ENCODE measurements at regions not wholly inside any gene's neighbourhood (a gene's known extent, or its start where the extent isn't known, plus 50 kb on each side); places are given as distances from the start of the nearest gene placed in this dataset.

DNA sequence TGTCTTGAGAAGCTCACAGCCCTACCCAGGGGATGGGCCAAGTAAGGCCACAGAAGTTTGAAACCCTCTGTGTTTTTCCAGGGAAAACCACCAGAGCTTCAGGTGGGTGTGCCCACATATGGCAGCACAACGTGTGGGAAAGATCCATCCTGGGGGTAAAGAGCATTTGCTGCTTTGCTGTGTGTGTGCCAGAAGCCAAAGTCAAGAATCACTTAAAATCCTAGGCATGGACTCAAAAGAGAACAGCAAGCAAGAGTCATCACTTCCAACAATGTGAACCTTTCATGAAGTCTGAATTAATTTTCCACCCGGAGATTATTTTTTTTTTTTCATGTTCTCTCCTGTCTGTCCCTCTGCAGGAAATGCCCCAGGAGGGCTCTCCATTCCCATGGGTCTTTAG lies 308.2 kb upstream of the SGK1 start:
- no peak overlapping the region for H3K4me3 ChIP-seq (ENCODE audit: low read depth, low read length)
- ChIA-PET CTCF (no interaction called here), POLR2A (no interaction called here)
- H3K36me3 ChIP-seq (ENCODE audit: control insufficient read depth, insufficient read depth, low read length): no peaks in the 10 kb centered on the region
- no peak for DNase-seq (ENCODE audit: low read depth)
- TF ChIP-seq, protein P1, sequence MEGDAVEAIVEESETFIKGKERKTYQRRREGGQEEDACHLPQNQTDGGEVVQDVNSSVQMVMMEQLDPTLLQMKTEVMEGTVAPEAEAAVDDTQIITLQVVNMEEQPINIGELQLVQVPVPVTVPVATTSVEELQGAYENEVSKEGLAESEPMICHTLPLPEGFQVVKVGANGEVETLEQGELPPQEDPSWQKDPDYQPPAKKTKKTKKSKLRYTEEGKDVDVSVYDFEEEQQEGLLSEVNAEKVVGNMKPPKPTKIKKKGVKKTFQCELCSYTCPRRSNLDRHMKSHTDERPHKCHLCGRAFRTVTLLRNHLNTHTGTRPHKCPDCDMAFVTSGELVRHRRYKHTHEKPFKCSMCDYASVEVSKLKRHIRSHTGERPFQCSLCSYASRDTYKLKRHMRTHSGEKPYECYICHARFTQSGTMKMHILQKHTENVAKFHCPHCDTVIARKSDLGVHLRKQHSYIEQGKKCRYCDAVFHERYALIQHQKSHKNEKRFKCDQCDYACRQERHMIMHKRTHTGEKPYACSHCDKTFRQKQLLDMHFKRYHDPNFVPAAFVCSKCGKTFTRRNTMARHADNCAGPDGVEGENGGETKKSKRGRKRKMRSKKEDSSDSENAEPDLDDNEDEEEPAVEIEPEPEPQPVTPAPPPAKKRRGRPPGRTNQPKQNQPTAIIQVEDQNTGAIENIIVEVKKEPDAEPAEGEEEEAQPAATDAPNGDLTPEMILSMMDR (IDR thresholded peaks at IDR 0.05; ENCODE audit: insufficient read depth, low read depth, low read length): no peak
- H3K27me3 ChIP-seq (ENCODE audit: control insufficient read depth, insufficient read depth, low read length): no peaks in the 10 kb centered on the region; the same call in none of the 2 replicates

DNA sequence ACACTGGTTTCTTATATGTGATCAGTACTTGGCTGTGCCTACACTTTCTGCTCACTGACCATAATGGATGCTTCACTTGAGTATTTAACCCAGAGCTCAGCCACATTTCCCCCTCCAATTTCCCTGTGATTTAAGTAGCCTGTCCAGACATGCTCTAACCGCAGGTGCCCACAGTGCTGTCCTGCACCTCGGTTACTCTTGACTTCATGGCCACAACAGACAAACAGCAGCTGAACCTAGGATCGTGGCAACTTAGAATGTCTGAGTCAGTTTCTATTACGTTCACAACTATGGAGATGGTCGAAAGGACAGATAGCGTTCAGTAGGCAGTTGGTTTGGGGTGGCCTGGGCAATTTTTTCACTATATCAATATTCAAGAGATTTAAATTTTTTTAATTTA lies 306.9 kb upstream of the SGK1 start:
- Histone ChIP-seq H3K4me3 (ENCODE audit: low read depth, low read length) (no peak overlapping the region), H3K36me3 (ENCODE audit: control insufficient read depth, insufficient read depth, low read length) (no peaks in the 10 kb centered on the region), H3K27me3 (ENCODE audit: control insufficient read depth, insufficient read depth, low read length) (no peaks in the 10 kb centered on the region; the same call in none of the 2 replicates)
- DNase-seq (ENCODE audit: low read depth): no peak
- CTCF ChIA-PET: interaction anchor here (1.0 to 2.0 kb wide), 4 partner anchors 10 to 432 kb away, joined by 3 to 6 read pairs (median 4); no protein-coding TSS in a partner anchor
- POLR2A ChIA-PET: no interaction called here
- TF ChIP-seq, protein P1 (IDR thresholded peaks at IDR 0.05; ENCODE audit: insufficient read depth, low read depth, low read length): no peak

DNA sequence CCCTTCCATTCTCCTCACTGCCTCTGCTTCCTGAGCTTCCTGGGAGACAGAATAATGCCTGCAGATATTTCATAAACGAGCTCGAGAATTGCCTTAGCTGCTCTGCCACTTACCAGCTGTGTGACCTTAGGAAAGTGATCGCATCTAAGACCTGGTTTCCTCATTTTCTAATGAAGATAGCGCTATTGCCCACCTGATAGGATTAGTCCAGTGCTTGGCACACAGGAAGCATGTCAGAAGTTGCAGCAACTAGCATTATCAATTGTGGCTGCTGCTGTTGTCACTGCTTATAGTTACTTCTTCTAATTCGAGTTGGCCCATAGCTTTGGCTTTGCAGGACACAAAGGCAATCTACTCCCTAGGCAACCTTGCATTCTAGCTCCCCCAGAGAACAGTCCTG lies 305.5 kb upstream of the SGK1 start:
- no peaks in the 10 kb centered on the region; the same call in none of the 2 replicates for H3K27me3 ChIP-seq (ENCODE audit: control insufficient read depth, insufficient read depth, low read length)
- ChIA-PET POLR2A (no interaction called here), CTCF (interaction anchor here (0.6 to 2.0 kb wide), 10 partner anchors 11 to 633 kb away, joined by 3 to 6 read pairs (median 3); no protein-coding TSS in a partner anchor)
- no peak for DNase-seq (ENCODE audit: low read depth)
- no peak overlapping the region for H3K4me3 ChIP-seq (ENCODE audit: low read depth, low read length)
- TF ChIP-seq, protein P1 (IDR thresholded peaks at IDR 0.05; ENCODE audit: insufficient read depth, low read depth, low read length): no peak
- H3K36me3 ChIP-seq (ENCODE audit: control insufficient read depth, insufficient read depth, low read length): no peaks in the 10 kb centered on the region

DNA sequence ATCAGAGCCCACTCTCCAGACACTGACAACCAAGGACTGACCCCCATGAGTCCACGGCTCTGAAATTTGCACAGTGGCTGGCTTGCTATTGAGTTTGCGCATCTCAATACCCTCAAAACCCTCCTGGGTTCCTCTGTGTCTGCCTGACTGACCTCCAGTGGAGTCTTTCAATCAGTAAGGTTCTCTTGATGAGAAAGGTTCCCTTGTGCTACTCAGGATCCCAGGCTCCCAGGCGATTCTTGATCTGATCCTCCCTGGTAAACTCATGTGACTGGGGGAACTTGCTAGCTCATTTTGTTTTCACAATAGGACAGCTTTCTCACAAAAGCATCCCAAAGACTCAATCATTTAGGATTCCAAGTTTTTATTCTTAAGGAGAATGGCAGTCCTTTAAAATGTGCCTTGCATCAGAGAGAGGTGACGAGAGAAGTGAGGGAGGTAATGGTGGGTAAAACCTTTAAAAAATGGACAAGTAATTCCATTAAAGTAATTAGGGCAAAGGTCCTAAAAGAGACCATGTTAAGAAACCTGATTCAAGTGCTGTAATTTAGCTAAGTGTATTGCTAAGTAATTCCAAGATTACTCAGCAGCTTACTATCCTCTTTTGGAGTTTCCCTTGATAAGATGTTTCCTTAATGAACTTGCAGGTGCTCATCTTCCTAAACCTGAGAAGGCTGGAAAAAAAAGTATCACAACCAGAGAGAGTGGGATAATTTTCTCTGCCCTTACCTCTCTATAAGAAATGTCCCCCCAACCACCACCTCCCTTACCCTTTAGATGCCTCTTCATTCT lies 304.7 kb upstream of the SGK1 start:
- no peaks in the 10 kb centered on the region; the same call in none of the 2 replicates for H3K27me3 ChIP-seq (ENCODE audit: control insufficient read depth, insufficient read depth, low read length)
- TF ChIP-seq, protein P1 (IDR thresholded peaks at IDR 0.05; ENCODE audit: insufficient read depth, low read depth, low read length): no peak
- POLR2A ChIA-PET: no interaction called here
- H3K36me3 ChIP-seq (ENCODE audit: control insufficient read depth, insufficient read depth, low read length): no peaks in the 10 kb centered on the region
- H3K4me3 ChIP-seq (ENCODE audit: low read depth, low read length): no peak overlapping the region
- DNase-seq (ENCODE audit: low read depth): no peak
- CTCF ChIA-PET: interaction anchor here (0.6 to 2.0 kb wide), 5 partner anchors 13 to 632 kb away, joined by 3 to 6 read pairs (median 3); no protein-coding TSS in a partner anchor

DNA sequence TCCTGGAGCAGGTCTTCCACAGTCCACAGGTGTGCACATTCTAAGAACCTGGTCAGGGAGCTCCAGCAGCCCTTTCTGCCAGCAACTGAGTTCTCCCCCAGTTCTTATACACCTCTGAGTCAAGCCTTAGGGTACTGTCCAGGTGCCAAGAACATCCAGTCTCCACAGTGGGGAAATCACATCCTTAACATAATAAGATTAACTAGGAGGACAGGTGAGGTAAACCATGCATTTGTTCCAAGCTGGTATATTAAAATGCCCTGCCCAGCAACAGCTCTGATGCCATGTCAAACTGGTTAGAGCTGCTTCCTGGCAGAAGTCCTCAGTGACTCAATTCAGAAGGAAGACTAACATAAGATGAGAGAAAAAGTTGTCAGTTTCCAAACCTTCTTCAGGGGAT lies 303.9 kb upstream of the SGK1 start:
- Histone ChIP-seq H3K4me3 (ENCODE audit: low read depth, low read length) (no peak overlapping the region), H3K27me3 (ENCODE audit: control insufficient read depth, insufficient read depth, low read length) (no peaks in the 10 kb centered on the region; the same call in none of the 2 replicates), H3K36me3 (ENCODE audit: control insufficient read depth, insufficient read depth, low read length) (no peaks in the 10 kb centered on the region)
- TF ChIP-seq, protein P1 (IDR thresholded peaks at IDR 0.05; ENCODE audit: insufficient read depth, low read depth, low read length): no peak
- CTCF ChIA-PET: interaction anchor here (0.6 to 1.2 kb wide), 2 partner anchors 15 to 16 kb away, joined by 3 to 4 read pairs; no protein-coding TSS in a partner anchor
- DNase-seq (ENCODE audit: low read depth): no peak
- POLR2A ChIA-PET: no interaction called here

Measured in BJ (cell line).